HG02623 (cell line): ENCODE measurements at regions not wholly inside any gene's neighbourhood (a gene's known extent, or its start where the extent isn't known, plus 50 kb on each side); places are given as distances from the start of the nearest gene placed in this dataset.

Experiments
- ATAC-seq: cut with Tn5 transposase; IDR thresholded peaks from one replicate; pipeline ENCODE4 v1.9.1; 2021; ENCODE audit warnings: moderate library complexity; ENCODE audit not compliant: unreplicated experiment

DNA sequence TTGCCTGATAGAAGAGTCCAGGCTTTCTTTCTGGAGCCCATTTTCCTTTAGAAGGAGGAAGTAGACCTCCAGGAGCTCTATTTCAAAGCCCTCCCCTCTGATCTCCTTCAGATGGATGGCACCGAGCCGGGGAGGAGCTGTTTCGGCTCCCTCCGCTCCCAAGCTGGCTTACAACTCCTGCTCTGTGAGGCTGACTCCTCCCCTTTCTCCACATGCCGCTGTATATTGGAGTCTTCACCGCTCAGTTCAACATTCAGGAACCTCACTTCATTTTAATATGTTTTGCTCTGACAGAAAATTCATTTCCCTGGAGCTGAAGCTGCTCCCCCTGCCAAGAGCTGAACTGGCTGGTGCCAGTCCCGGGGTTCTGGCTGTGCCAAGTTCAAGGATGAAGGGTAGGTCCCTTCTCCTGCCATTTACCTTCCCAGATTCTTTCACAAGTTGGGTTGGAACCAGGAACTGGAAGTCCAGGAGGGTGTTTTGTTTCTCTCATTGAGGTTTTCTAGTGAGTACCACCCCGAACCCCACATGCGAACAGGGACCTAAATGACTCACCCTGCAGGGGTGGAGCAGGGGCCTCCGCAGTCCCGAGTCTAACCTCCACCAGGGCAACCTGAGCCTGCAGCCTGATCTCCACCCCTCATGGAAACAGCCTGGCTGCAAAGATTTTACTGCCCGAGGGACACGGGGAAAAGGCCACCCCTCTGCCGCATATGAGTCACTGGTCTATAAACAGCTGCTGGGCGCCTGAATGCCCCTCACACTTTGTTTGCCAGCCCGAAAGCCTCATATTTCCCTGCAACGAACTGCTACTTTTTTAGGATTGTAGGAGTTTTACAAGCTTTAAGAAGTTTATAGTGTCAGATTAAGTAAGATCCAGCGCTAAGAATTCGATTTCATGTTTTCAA lies 68.6 kb upstream of the FOXA2 start:
- no peak for ATAC-seq

DNA sequence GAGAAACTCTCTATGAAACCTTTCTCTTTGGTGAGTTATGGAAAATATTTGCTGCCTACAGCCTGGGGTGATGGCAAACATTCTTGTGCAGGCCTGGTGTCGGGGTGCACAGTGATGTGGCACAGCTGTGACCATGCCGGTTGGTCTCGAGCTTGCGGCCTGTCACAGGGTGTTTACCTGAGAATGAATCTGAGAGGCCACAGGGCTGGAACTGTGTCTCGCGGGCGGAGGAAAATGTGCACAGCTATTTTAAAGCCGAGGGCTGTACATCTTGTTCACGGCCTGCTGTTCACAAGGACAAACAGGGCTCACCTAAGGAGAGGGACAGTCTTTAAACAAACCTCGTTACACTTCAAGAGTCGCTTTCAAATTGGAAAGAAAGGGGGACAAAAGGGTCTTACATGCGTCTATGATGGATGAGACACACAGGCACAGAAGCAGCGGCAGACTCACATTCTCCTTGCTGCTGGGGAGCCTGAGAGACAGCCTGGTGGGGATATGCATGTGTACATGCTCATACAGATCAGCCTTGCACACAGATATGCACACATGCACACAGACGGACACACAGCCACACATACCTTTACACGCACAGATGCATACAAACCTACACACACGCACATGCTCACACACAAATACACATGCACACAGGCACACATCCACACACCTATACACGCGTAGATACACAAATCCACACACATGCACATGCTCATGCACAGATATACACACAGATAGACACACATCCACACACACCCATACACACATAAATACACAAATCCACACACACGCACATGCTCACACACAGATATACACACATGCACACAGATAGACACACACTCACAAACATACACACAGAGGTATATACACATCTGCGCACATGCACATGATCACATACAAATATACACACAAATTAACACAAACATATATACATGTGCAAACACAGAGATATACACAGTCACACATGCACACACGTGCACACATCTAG lies 69.6 kb upstream of the FOXA2 start:
- ATAC-seq, result no peak

DNA sequence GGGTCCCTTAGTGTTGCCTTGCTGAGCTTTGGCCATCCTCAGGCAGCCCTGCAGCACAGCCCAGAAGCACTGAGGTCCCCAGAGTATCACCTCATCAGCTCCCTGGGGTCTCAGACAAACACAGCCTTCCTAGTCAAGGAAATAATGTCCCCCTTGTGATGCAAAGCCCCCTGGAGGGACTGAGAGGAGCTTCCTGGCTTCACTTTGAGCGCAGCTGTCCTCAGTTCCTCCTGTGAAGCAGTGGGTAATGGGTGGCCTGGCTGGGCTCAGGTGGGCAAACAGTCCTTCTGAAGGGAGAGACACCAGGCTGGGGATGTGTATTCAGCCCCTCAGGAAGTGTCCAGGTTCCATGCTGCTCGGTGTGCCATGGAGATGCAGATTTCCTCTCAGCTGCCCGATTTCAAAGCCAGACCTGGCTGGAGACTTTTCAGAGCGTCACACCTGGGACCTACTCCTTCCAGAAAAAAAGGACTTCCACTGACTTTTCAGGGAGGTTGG lies 79.2 kb upstream of the FOXA2 start:
- ATAC-seq, result no peak

DNA sequence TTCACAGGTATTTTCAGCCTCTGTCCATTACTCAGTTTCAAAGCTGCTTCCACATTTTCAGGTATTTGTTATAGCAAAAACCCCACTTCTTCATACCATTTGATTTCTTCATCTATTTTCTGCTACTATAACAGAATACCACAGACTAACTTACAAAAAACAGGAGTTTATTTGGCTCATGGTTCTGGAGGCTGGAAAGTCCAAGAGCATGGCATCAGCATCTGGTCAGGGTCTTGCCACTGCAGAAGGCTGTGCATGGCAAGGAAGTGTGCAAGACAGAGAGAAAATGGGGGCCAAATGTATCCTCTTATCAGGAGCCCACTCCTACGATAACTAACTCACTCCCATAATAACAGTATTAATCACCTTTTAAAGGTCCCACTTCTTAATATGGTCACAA lies 82.8 kb upstream of the FOXA2 start:
- ATAC-seq, result no peak

DNA sequence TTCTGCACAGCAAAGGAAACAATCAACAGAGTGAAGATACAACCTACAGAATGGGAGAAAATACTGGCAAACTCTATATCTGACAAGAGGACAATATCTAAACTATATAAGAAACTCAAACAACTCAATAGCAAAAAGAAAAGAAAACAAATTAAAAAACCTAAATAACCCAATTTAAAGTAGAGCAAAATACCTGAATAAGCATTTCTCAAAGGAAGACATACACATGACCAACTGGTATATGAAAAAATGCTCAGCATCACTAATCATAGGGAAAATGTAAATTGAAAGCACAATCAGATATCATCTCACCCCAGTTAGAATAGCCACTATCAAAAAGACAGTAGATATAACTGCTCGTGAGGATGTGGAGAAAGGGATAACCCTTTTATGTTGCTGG lies 87.8 kb upstream of the FOXA2 start:
- ATAC-seq, result no peak

DNA sequence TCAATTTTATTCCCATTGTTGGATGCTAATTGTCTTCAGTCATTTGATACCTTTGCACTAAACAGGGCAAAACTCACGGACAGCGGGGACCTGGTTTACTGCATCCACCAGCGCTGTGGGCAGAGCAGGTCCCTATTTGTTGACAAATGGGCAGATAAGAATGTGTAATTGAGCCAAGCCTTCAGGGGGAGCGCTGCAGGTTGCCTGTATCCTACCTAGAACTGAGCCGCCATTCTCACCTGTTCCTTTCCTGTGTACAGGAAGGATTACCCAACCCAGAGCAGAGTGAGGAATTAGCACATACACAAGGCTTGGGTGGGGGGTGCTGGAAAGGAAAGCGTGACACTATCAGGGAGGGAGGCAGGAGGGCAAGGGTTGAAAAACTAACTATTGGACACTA lies 89.1 kb upstream of the FOXA2 start:
- no peak for ATAC-seq

DNA sequence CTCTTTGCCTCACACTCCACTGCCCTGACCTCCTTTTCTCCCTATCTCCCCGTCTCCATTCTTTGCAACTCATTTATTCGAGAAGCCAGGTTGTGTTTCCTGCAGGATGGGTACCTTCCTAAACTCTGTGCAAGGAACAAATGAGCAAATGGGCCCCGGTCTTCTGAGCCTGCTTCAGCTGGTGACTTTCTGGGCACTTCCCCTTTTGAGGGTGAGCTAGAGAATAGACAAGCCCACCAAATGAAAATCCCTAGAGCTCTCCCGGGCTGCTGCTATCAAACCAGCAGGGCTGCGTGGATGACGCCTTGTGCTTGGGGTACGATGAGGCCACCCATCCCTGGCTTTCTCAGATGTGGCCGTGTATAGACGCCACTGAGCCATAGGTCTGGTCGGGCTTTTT lies 91.0 kb upstream of the FOXA2 start:
- ATAC-seq, result no peak

DNA sequence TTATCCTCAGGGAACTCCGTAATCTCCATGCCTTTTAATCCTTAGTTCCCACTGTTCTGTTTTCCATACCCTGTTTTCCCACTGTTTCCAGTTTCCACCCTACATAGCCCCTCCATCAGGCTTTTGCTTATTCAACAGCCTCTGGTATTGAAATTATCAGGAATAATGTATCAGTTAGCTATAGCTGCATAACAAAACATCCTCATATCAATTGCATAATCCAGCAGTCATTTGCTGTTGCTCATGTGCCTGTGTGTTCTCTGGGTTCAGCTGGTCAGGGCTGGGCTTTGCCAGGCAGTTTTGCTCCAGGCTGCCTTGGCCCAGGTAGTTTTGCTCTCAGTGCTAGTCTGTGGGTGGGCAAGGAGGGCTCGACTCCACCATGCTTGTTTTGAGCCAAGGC lies 94.3 kb upstream of the FOXA2 start:
- no peak for ATAC-seq

DNA sequence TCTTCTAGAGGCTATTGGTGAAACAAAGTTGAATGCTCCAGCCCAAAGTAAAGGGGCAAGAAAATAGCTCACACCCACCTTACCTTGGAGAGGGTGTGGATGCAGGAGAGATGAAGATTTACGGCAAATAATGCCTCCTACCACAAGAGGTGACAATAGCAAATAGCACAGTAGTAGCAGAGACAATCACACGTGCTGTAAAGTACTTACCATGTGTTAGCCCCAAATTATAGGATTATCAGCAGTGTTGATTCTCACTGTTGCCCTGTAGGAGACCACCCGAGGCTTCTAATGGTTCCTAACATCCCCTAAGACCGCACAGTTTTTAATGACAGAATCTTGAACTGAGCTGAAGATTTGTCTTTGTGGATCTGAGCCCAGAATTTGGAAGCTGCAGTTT lies 94.8 kb upstream of the FOXA2 start:
- no peak for ATAC-seq

DNA sequence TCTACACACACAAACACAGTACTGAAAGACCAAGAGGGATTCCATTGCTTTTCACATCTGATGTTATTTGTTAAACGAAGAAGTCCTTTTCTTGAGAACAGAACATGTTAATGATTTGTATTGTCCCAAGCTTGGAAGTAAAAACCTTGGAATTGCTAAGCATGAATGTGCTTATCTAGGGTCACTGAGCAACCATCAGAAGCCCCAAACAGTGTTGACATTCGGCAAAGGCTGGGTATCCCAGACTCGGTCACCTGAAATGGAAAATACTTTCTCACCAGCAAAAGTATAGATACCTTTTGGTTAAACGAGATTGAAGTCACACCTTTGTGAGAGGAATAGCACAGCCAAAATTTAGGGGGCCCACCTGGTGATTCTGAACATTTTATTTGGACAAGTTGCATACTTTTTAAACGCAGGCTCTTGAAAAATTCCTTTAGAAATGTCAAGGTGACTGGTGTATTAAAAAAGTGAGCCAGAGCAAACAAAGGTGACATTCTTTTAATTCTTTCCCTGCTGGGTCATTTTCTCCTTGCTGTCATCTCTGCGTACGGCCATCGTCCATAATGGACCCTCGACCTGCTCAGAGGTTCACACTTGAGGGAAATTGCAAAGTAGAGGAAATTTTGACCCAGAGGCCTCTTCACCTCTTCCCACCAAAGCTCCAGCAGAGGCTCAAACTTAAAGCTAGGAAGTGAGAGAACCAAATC lies 95.8 kb upstream of the FOXA2 start:
- ATAC-seq, result no peak

DNA sequence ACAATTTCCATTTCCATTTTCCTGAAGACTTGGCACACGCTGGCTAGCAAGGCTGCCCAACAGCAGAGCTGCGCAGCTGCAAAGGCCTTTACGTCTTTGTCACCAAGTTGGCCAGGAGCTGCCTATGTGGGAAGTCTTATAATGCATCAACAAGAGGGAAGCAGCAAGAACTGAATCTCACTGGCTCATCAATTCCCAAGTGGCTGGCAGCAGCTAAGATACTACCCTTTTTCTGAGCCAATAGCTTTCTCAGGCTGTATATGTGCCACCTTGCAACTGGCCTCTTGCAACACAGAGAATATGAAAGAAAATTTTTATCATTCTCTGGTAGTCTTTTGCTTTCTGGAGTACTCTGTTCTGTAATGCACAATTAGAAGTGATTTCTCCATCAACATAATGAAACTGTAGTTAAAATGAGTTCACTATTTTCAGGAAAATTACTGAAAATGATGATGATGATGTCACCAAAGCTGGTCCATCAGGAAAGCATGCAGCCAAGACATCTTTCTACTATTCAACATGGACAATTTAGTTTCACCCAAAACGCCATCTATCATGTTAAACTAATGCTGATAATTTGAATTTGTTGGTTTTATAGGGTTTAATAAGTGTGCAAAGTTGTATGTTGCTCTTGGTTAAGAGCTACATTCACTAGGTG lies 97.3 kb upstream of the FOXA2 start:
- no peak for ATAC-seq

DNA sequence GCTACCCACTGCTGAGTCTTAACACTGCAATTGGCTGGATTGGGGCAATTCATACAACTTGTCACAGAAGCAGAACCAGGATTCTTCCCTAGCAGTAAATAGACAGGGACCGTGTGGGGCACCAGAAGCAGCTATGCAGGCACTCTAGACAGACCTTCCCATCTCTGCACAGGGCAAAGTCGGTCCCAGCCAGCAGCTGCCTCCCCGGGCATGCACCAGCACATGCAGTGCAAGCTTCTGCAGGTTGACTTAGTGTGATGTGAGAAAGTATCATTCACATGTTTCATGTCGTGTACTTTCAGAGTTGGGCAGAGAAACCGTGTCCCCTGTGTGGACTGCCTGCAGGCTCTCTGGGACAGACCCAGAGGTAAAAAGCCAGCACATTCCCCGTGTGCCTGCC lies 98.0 kb upstream of the FOXA2 start:
- ATAC-seq, result no peak

DNA sequence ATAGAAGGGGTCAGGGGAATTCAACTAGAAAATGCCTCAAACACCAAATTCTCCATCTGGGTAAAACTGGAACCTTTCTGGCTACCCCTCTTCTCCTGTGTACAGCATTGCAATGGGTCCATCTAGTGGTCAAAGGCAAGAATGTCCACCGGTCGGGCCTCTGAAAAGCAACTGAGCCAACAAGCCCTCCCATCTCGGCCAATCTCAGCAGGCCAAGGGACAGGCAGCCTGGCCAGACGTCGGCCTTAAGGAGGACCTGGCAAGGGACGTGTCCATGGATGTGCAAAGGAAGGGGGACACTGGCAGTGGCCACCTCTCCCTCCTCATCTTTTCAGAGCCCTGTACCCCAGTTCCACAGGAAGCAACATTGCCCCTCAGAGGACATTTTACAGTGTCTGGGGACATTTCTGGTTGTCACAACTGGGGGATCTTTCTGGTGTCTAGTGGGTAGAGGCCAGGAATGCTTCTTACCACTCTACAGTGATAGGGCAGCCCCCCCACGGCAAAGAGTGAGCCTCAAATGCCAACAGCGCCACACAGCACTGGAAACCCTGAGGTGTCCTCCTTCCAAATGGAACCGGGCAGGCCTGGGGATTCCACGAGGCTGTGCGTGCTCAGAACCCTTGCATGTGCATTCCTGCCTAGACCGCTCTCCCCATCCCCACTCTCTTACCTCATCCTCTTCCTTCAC lies 99.8 kb upstream of the FOXA2 start:
- peak; percentile 59 for ATAC-seq

DNA sequence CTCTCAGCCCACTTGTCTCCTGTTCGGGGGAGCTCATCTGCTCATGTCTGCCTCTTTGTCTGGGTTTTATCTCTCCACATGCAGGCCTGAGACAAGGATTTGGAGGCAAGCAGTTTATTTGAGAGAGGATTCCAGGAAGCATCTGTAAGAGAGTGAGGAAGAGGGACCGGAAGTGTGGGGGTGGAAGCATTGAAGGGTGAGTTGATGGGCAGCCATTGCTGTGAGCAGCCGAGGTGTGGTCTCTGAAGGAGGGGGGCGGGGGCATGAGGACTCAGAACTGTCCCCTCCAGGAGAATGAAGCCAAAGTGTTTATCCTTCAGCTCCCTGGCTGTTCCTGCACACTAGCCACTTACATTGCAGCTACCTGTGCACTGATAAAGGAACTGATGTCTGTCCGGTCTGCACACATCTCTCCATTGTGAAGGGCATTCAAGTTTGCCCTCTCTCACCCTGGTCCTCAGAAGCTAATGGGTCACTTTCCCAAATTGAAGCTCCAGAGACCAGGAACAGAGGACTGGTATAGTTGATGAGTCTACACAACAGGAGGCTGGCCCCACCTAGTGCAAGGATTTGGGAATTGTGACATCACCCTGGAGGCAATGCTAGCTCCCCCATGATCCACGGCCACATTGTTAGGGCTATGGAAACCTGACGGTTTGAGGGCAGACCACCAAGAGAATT lies 100.5 kb upstream of the FOXA2 start:
- no peak for ATAC-seq

DNA sequence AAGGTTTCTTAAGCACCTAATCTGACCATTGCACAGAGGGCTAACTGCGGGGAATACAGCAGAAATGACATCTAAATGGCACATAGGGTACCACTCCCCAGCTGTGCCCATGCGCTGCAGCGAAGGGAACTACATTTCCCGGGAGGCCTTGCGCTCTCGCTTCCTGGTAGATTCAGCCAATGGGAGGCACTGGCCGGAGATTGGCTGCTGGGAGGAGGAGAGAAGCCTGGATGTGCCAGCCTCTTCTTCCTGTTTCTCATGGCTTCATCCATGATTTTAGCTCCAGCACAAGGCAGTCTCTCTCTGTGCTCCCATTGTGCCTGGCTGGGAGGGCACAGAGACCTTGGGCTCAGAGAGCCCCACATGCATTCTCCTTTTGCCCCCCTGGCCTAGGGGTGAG lies 101.7 kb upstream of the FOXA2 start:
- no peak for ATAC-seq

DNA sequence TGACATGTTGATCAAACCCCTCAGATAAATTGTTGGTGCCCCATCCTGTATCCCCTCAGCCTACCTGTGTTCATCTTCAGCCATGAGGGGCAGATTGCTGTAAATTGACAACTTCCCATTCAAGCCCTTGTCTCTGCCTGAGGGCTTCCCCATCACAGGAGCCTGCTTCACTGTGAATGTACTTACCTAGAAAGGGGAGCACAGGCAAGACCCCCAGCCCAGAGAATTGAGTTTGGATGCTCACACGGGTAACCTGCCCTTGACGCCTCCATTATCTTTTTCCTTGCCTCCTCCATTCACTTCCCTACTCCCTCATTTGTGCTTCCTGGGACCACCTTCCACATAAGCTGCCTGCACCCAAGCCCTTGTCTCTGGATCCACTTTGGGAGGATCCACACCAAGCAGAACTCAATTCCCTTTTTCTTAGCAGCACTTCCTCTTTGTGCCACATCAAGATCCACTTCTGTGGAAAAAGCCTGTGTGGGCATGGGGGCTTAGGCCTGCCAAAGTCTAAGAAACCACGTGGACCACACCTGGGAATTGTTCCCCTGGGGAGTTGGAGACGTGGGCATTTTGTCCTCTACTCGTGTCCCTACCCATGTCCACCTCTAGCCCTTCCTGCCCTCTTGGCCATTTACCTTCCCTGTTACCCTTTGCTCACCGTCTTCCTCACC lies 103.4 kb upstream of the FOXA2 start:
- no peak for ATAC-seq

DNA sequence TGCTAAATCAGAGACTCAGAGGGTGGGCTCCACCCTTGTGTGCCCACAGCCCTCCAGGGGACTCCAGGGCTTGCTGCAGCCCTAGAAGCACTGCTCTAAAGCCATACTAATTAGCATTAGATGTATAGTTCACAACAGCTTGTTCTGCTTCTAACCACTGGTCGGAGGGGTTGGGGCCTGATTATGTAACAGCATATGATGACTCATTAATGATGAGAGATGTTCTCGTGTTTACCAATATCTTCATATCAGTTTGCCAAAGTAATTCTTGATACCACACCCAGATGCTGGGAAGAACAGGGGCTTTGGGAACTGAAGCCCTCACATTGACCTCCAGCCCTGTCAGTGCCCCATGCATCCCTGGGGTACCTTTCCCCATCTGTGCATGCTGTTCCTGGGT lies 104.1 kb upstream of the FOXA2 start:
- no peak for ATAC-seq

DNA sequence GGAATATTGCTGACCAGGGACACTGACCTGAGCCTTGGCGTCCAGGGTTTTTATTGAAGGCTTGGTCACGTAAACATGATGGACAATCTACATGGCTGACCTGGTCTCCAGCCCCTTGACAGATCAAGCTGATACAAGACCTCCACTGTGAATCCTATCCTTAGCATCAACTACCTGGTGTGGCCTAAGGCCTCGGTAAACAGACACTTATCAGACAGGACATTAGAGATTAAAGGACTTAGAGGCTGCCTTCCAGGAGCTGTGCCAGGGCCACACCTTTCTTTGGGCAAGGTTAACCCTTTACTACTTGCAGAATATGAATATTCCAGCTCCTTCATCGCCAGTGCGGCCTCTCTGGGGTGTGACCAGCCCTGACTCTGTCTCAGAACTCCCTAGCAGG lies 104.9 kb upstream of the FOXA2 start:
- no peak for ATAC-seq

DNA sequence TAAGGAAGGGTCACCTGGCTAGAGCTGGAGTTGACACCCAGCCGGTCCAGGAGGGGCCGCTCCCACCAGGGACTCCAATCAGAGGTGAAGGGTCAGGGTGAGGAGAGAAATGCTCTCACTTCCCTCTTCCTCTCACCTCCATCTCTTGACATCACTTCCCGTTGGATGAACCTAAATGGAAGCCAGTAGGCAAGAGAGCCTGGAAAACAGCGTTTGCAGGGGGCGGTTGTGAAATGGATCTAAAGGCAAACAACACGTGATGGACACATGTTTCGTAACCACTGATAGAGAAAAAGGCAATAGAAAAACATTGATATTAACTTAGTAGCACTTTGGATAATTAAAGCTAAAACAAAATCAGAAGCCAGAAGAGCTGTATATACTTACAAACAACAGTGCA lies 105.6 kb upstream of the FOXA2 start:
- no peak for ATAC-seq
